ENCODE measurements at regions not wholly inside any gene's neighbourhood (a gene's known extent, or its start where the extent isn't known, plus 50 kb on each side); places are given as distances from the start of the nearest gene placed in this dataset.

DNA sequence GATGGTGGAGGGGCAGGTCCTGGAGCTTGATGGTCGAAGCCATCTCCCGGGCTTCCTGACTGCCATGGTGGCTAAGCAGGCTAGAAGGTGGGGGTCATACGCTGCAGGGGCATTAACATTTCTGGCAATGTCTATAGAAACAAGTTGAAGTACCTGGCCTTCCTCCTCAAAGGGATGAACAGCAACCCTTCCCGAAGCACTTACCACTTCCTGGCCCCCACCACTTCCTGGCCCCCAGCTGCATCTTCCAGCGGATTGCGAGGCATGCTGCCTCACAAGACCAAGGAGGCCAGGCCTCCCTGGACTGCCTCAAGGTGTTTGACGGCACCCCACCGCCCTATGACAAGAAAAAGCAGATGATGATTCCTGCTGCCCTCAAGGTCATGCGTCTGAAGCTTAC lies 97.0 kb upstream of the MOCS2 start:
- no peak overlapping the region for H3K4me3 ChIP-seq (ENCODE audit: low read depth, low read length)
- TF ChIP-seq, protein P1, sequence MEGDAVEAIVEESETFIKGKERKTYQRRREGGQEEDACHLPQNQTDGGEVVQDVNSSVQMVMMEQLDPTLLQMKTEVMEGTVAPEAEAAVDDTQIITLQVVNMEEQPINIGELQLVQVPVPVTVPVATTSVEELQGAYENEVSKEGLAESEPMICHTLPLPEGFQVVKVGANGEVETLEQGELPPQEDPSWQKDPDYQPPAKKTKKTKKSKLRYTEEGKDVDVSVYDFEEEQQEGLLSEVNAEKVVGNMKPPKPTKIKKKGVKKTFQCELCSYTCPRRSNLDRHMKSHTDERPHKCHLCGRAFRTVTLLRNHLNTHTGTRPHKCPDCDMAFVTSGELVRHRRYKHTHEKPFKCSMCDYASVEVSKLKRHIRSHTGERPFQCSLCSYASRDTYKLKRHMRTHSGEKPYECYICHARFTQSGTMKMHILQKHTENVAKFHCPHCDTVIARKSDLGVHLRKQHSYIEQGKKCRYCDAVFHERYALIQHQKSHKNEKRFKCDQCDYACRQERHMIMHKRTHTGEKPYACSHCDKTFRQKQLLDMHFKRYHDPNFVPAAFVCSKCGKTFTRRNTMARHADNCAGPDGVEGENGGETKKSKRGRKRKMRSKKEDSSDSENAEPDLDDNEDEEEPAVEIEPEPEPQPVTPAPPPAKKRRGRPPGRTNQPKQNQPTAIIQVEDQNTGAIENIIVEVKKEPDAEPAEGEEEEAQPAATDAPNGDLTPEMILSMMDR (conservative IDR thresholded peaks at IDR 0.05; ENCODE audit: low read depth, low read length) = no peak
- DNase-seq (ENCODE audit: low read depth) = no peak

DNA sequence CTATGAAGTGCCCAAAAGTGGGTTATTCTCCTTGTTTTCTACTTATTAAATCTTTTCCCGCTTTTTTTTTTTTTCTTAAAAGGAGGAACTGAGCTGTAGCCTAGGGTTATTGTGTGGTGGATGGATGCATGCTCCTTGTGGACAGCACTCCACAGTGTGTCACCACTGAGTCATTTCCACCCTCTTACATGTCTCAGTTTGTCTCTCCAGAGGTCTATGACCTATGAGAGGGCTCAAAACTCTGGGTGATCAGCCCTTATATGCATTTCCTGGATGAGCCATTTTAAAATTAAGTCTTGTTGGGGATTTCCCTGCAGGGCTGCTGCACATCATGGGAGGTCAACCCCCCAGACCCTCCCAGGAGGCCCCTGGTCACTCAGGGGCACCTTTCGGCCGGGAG lies 102.2 kb upstream of the MOCS2 start:
- no peak overlapping the region for H3K4me3 ChIP-seq (ENCODE audit: low read depth, low read length)
- no peak for DNase-seq (ENCODE audit: low read depth)

DNA sequence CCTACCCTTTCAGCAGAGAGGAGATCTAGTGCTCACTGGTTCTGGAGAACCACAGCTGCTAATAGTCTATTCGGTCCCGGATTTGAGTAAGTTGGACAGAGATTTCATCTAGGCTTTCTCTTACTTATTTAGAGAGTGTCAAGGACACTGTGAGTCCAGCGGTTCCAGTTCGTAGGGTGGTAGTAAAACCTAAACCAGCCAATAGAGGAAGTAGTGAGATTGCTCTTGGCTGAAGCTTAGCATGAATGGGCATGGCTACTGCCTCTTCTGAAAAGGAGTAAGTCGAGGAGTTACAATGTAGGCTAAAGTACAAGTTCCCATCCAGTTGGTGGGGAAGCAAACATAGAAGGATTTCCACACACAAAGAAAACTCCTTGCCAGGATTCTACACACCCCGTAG lies 109.6 kb upstream of the MOCS2 start:
- no peak for DNase-seq (ENCODE audit: low read depth)
- TF ChIP-seq, protein P1 (conservative IDR thresholded peaks at IDR 0.05; ENCODE audit: low read depth, low read length) = no peak
- no peak overlapping the region for H3K4me3 ChIP-seq (ENCODE audit: low read depth, low read length)

More for the DNA sequence above, 102.2 kb upstream of the MOCS2 start:
- TF ChIP-seq, protein P1 (conservative IDR thresholded peaks at IDR 0.05; ENCODE audit: low read depth, low read length) = no peak

DNA sequence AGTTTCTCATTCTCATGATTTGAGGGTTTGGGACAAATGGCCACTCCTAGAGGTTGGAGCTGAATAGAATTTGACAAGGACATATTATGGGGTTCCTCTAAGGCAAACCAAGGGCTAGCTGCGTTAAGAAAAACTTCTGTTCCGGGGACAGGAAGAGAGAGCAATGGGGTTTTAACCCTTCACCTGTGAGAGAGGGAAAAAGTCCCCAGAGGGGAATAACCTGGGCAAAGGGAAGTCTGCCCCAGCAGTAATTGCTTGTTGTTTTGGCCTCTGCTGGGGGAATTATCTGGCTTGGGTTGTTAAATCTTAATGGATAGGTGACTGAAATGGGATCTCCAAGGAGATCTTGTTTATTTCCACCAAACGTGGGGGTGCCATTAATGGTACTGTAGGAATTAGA lies 110.1 kb upstream of the MOCS2 start:
- no peak overlapping the region for H3K4me3 ChIP-seq (ENCODE audit: low read depth, low read length)
- DNase-seq (ENCODE audit: low read depth) = no peak
- TF ChIP-seq, protein P1 (conservative IDR thresholded peaks at IDR 0.05; ENCODE audit: low read depth, low read length) = no peak

DNA sequence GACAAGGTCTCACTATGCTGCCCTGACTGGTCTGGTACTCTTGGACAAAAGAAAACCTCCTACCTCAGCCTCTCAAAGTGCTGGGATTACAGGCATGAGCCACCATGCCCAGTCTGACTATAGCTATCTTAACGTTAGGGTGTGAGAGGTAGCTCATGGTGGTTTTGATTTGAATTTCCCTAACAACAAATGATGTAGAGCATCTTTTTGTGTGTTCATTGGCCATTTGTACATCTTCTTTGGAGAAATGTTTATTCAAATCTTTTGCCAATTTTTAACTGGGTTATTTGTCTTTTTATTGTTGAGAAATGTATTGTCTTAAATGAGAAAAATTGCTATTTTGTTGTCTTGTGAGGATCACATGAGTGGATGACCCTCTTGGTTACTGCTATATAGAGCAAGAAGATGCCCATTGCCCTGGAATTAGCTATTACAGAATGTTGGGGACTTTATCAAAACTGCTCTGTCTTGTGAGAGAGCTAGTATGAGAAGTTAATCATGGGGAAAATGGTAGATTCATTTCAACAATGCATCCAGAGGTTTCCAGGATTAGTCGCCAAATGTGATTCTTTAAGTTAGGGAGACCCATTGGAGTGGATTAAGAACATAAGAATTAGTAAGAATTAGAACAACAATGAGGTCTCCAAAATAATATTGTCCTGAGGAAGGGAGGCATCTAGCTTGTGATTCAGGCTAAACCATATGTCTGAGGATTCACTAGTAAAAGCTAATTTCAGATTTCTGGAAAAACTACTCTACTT lies 124.3 kb upstream of the MOCS2 start:
- TF ChIP-seq, protein P1 (conservative IDR thresholded peaks at IDR 0.05; ENCODE audit: low read depth, low read length) = no peak
- no peak for DNase-seq (ENCODE audit: low read depth)
- H3K4me3 ChIP-seq (ENCODE audit: low read depth, low read length) = no peak overlapping the region

DNA sequence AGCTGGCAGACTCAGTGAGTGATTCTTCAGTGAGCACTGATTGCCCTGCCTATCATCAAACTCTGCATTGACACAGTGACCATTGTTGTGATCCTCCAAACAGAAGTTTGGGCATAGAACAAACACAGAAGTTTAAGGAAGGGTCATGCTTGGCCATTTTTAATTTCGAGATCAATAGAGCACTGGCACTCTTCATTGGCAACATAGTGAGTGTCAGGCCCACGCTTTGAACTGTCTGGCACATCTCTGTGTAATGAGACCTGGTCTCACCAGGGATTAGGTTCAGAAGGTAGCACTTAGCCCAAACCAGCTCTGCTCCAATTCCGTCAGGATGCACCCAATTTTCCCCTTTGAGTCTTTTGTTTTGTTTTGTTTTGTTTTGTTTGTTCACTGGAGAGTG lies 127.1 kb upstream of the MOCS2 start:
- TF ChIP-seq, protein P1 (conservative IDR thresholded peaks at IDR 0.05; ENCODE audit: low read depth, low read length) = no peak
- no peak for DNase-seq (ENCODE audit: low read depth)
- H3K4me3 ChIP-seq (ENCODE audit: low read depth, low read length) = no peak overlapping the region

DNA sequence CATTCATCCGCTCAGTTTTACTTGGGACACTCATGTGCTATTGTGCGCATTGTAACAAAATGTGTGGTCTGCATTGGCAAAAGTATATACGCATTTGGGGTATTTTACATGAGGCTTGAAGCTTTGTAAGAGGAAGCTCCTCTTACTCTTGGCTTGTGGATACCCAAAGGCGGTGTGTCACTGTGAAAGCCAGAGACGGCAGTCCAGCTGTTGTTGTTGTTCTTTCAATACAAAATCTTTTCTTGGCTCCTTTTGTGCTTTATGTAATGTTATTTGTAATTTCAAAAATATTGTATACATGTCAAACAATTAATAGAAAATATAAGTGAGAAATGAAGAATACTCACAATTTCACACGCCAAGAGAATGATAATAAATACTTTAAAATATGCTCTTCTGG lies 128.3 kb upstream of the MOCS2 start:
- no peak for DNase-seq (ENCODE audit: low read depth)
- H3K4me3 ChIP-seq (ENCODE audit: low read depth, low read length) = no peak overlapping the region
- TF ChIP-seq, protein P1 (conservative IDR thresholded peaks at IDR 0.05; ENCODE audit: low read depth, low read length) = no peak

Data from epithelial cell of proximal tubule (primary cell).